ENCODE measurements at regions not wholly inside any gene's neighbourhood (a gene's known extent, or its start where the extent isn't known, plus 50 kb on each side); places are given as distances from the start of the nearest gene placed in this dataset.

DNA sequence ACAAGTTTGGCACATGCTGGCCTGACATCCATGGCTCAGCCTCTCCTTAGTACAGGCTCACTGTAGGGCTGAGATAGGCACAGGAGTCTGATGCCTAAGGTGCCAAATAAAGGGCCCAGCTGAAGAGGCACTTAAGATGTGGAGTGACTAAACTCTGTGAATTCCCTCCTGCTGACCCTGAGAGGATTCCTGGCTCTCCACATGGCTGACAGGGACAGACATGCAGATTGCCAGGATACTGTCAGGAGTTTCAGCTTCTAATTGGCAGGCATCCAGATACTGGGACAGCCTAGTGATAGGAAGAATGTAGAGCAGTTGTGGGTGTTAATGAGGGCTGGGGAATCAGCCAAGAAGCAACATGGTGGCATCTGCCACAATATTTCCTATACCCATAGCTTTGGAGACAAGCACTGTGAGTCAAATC, 558.7 kb downstream of the INSC start:
- H2AFZ ChIP-seq = no peak overlapping the region
- no peaks in the 10 kb centered on the region for H3K27me3 ChIP-seq (ENCODE audit: control insufficient read depth, insufficient read depth, low read length)
- H3K27ac ChIP-seq = no peak overlapping the region
- H3K36me3 ChIP-seq (ENCODE audit: control insufficient read depth, insufficient read depth, low read length) = no peaks in the 10 kb centered on the region
- no peak overlapping the region for H3K9ac ChIP-seq
- H3K4me1 ChIP-seq = no peaks in the 10 kb centered on the region
- no peaks in the 10 kb centered on the region for H3K79me2 ChIP-seq
- TF ChIP-seq, protein P1, sequence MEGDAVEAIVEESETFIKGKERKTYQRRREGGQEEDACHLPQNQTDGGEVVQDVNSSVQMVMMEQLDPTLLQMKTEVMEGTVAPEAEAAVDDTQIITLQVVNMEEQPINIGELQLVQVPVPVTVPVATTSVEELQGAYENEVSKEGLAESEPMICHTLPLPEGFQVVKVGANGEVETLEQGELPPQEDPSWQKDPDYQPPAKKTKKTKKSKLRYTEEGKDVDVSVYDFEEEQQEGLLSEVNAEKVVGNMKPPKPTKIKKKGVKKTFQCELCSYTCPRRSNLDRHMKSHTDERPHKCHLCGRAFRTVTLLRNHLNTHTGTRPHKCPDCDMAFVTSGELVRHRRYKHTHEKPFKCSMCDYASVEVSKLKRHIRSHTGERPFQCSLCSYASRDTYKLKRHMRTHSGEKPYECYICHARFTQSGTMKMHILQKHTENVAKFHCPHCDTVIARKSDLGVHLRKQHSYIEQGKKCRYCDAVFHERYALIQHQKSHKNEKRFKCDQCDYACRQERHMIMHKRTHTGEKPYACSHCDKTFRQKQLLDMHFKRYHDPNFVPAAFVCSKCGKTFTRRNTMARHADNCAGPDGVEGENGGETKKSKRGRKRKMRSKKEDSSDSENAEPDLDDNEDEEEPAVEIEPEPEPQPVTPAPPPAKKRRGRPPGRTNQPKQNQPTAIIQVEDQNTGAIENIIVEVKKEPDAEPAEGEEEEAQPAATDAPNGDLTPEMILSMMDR (IDR thresholded peaks at IDR 0.05) = no peak
- no peak overlapping the region for H3K4me3 ChIP-seq (ENCODE audit: low read depth, low read length)
- H3K9me3 ChIP-seq (ENCODE audit: control insufficient read depth, low read length) = no peaks in the 10 kb centered on the region
- H3K4me2 ChIP-seq (ENCODE audit: low read length) = no peak overlapping the region

DNA sequence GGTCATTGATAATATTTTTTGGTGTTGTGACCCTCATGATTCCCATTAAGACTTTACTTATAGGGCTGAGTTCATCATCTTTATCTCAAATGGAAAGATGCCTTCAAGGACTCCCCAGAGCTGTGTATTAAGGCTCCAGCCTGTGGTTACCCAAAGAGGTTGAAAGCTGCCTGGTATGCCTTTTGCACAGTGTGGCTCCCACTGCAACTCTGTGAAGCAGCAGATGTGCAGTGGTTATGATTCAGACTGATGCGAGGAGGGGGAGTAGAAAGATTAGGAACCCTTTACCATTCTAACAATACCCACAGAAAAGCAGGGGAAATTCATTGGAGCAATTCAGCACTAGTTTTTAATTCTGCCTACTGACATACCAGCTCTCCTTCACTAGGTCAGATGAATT, 560.0 kb downstream of the INSC start:
- Histone ChIP-seq H3K36me3 (ENCODE audit: control insufficient read depth, insufficient read depth, low read length) (no peaks in the 10 kb centered on the region), H3K27ac (no peak overlapping the region), H3K27me3 (ENCODE audit: control insufficient read depth, insufficient read depth, low read length) (no peaks in the 10 kb centered on the region), H3K79me2 (no peaks in the 10 kb centered on the region), H3K4me2 (ENCODE audit: low read length) (no peak overlapping the region), H3K4me1 (no peaks in the 10 kb centered on the region), H3K9ac (no peak overlapping the region), H2AFZ (no peak overlapping the region), H3K4me3 (ENCODE audit: low read depth, low read length) (no peak overlapping the region), H3K9me3 (ENCODE audit: control insufficient read depth, low read length) (no peaks in the 10 kb centered on the region)
- TF ChIP-seq, protein P1 (IDR thresholded peaks at IDR 0.05) = no peak

DNA sequence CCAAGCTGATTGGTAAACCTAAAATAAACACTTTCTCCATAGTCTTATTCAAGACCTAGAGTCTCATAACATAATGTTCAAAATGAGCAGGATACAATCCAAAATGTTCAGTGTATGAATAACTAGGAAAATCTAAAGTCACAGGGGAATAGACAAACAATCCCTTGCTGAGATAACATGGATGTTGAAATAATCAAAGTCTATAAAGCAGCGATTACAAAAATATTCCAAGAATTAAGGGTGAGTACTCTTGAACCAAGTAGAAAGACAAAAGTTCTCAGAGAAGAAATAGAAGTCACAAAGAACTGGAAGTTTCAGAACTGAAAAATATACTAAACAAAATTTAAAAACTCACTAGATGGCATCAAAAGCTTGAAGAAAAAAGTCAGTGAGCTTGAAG, 561.0 kb downstream of the INSC start:
- H3K36me3 ChIP-seq (ENCODE audit: control insufficient read depth, insufficient read depth, low read length) = no peaks in the 10 kb centered on the region
- no peak overlapping the region for H3K4me2 ChIP-seq (ENCODE audit: low read length)
- TF ChIP-seq, protein P1 (IDR thresholded peaks at IDR 0.05) = no peak
- H3K9ac ChIP-seq = no peak overlapping the region
- no peak overlapping the region for H3K27ac ChIP-seq
- H2AFZ ChIP-seq = no peak overlapping the region
- no peaks in the 10 kb centered on the region for H3K4me1 ChIP-seq
- H3K79me2 ChIP-seq = no peaks in the 10 kb centered on the region
- no peaks in the 10 kb centered on the region for H3K27me3 ChIP-seq (ENCODE audit: control insufficient read depth, insufficient read depth, low read length)
- no peak overlapping the region for H3K4me3 ChIP-seq (ENCODE audit: low read depth, low read length)
- H3K9me3 ChIP-seq (ENCODE audit: control insufficient read depth, low read length) = no peaks in the 10 kb centered on the region

DNA sequence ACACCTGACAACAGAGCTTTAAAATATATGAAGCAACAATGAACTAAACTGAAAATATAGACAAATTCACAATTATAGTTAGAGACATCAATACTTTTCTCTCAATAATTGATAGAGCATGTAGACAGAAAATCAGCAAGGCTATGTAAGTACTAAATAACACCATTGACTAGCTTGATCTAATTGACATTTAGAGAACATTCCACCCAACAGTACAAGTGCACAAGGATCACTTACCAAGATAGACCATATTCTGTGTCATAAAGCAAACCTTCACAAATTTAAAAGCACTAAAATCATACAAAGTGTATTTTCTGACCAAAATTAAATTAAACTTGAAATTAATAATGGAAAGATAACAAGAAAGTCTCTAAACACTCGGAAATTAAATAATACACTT, 562.5 kb downstream of the INSC start:
- TF ChIP-seq, protein P1 (IDR thresholded peaks at IDR 0.05) = no peak
- Histone ChIP-seq H3K27ac (no peak overlapping the region), H3K79me2 (no peaks in the 10 kb centered on the region), H3K36me3 (ENCODE audit: control insufficient read depth, insufficient read depth, low read length) (no peaks in the 10 kb centered on the region), H3K4me1 (no peaks in the 10 kb centered on the region), H2AFZ (no peak overlapping the region), H3K4me2 (ENCODE audit: low read length) (no peak overlapping the region), H3K27me3 (ENCODE audit: control insufficient read depth, insufficient read depth, low read length) (no peaks in the 10 kb centered on the region), H3K4me3 (ENCODE audit: low read depth, low read length) (no peak overlapping the region), H3K9ac (no peak overlapping the region), H3K9me3 (ENCODE audit: control insufficient read depth, low read length) (no peaks in the 10 kb centered on the region)

DNA sequence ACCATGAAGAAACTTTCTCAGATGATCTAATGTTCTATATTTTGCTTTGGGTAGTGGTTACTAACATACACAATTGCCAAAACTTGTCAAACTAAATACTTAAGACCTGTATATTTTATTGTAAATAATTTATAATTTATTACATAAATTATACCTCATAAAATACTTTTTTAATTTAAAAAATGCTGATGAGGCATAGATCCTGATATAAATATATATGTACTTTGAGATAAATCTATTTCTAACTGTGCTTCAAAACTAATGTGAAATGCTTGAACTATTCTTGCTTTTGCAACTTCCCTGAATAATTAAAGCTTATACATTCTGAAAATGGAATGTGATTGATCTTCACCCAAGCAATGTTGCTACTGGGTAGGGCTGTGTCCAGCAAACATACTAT, 568.8 kb downstream of the INSC start:
- Histone ChIP-seq H3K36me3 (ENCODE audit: control insufficient read depth, insufficient read depth, low read length) (no peaks in the 10 kb centered on the region), H3K9ac (no peak overlapping the region), H3K27me3 (ENCODE audit: control insufficient read depth, insufficient read depth, low read length) (no peaks in the 10 kb centered on the region), H3K9me3 (ENCODE audit: control insufficient read depth, low read length) (no peaks in the 10 kb centered on the region), H3K4me2 (ENCODE audit: low read length) (no peak overlapping the region), H3K4me1 (no peaks in the 10 kb centered on the region), H3K27ac (no peak overlapping the region), H3K79me2 (no peaks in the 10 kb centered on the region), H2AFZ (no peak overlapping the region), H3K4me3 (ENCODE audit: low read depth, low read length) (no peak overlapping the region)
- TF ChIP-seq, protein P1 (IDR thresholded peaks at IDR 0.05) = no peak
